ENCODE measurements at regions not wholly inside any gene's neighbourhood (a gene's known extent, or its start where the extent isn't known, plus 50 kb on each side); places are given as distances from the start of the nearest gene placed in this dataset.

DNA sequence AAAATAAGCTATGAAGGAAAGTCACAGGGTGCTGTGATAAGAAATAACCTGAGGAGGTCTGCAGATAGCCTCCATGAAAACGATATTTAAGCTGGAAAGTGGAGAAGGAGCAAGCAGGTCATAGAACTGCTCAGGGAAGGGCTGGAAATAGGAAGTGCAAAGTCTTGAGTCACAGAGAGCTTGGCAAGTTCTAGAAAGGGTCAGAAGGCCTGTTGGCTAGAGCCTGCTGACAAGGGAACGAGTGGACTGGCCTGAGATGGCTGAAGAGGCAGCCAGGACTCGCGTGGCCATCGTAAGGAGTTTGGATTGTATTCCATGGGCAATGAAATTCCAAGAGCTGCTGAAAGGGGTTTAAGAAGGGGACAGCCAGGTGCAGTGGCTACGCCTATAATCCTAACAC, 64.7 kb upstream of the IL12A start:
- TF ChIP-seq CTCF (conservative IDR thresholded peaks at IDR 0.05 in 1 of 2, IDR thresholded peaks at IDR 0.05 in 1 of 2; ENCODE audit: low read depth in 1 of 2, low read length in 2 of 2) (no peak), EZH2 (IDR thresholded peaks at IDR 0.05; ENCODE audit: low read length, missing control alignments) (no peak)
